Endothelial cell of umbilical vein (primary cell): ENCODE measurements at regions not wholly inside any gene's neighbourhood (a gene's known extent, or its start where the extent isn't known, plus 50 kb on each side); places are given as distances from the start of the nearest gene placed in this dataset.

ENCODE experiments used
- CTCF ChIP-seq, 2 donors: IDR thresholded peaks; 1 replicate in 1 of 2; 2 replicates in 1 of 2; pipeline ENCODE4 v1.5.1; 2011; ENCODE audit warnings: low read length in 2 of 2, mild to moderate bottlenecking in 2 of 2, moderate library complexity in 2 of 2, control low read depth in 1 of 2, inconsistent platforms in 1 of 2, low read depth in 1 of 2; ENCODE audit not compliant: insufficient read depth in 1 of 2; ENCODE audit errors: extremely low read depth in 1 of 2
- MAX ChIP-seq: IDR thresholded peaks from 2 replicates; pipeline ENCODE4 v1.6.1; 2011; ENCODE audit not compliant: insufficient read depth, insufficient read length
- MYC ChIP-seq: IDR thresholded peaks from one replicate; pipeline ENCODE4 v1.6.1; 2011; ENCODE audit warnings: mild to moderate bottlenecking, low read depth, low read length
- POLR2A ChIP-seq: IDR thresholded peaks from 2 replicates; pipeline ENCODE4 v1.6.1; 2012; ENCODE audit warnings: low read depth, mild to moderate bottlenecking, control low read depth, low read length
- POLR2AphosphoS5 ChIP-seq: IDR thresholded peaks from 2 replicates; pipeline ENCODE4 v1.6.1; 2012; ENCODE audit warnings: low read depth, mild to moderate bottlenecking, control low read depth, low read length, moderate library complexity; ENCODE audit not compliant: insufficient read depth

GRCh38 chrX:107506596-107507031 lies 57.2 kb downstream of the FRMPD3 start:
- no peak for TF ChIP-seq MAX
- no peak for TF ChIP-seq CTCF (IDR thresholded peaks at IDR 0.05; ENCODE audit: extremely low read depth in 1 of 2, insufficient read depth in 1 of 2, low read depth in 1 of 2, low read length in 2 of 2)
- TF ChIP-seq POLR2AphosphoS5 = no peak
- no peak for TF ChIP-seq MYC
- TF ChIP-seq POLR2A = no peak
